ENCODE measurements at regions not wholly inside any gene's neighbourhood (a gene's known extent, or its start where the extent isn't known, plus 50 kb on each side); places are given as distances from the start of the nearest gene placed in this dataset.

- no peak overlapping the region for H3K4me3 ChIP-seq (ENCODE audit: low read depth, low read length)
- TF ChIP-seq CTCF (IDR thresholded peaks at IDR 0.05; ENCODE audit: low read depth, low read length) = no peak
Observed at GRCh38 chr1:219514728-219515127, 98.2 kb downstream of the ZC3H11B start.

DNA sequence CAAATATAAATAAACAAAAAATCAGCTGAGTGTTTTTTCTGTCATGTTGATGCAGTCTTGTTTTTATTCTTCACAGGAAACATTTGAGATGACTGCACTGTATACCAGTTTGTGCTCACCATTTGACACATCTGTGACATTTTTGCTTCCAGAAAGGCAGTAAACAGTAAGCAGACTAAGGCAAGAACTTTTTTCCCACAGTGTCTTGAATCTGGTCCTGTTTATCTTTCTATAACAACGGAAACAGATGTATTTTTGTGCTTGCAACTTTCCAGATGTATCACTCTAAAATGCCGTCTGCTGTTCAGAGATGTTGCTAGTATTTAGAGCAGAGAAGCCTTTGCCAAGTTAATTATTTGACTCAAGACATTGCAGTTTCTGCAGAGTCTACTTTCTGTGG lies 105.5 kb downstream of the ZC3H11B start:
- H3K4me3 ChIP-seq (ENCODE audit: low read depth, low read length) = no peak overlapping the region
- no peak for TF ChIP-seq CTCF (IDR thresholded peaks at IDR 0.05; ENCODE audit: low read depth, low read length)

- TF ChIP-seq CTCF (IDR thresholded peaks at IDR 0.05; ENCODE audit: low read depth, low read length) = no peak
- no peak overlapping the region for H3K4me3 ChIP-seq (ENCODE audit: low read depth, low read length)
Observed at GRCh38 chr1:219506936-219507335, 106.0 kb downstream of the ZC3H11B start.

GRCh38 chr1:219506473-219506899 lies 106.4 kb downstream of the ZC3H11B start:
- H3K4me3 ChIP-seq (ENCODE audit: low read depth, low read length) = no peak overlapping the region
- TF ChIP-seq CTCF (IDR thresholded peaks at IDR 0.05; ENCODE audit: low read depth, low read length) = no peak

DNA sequence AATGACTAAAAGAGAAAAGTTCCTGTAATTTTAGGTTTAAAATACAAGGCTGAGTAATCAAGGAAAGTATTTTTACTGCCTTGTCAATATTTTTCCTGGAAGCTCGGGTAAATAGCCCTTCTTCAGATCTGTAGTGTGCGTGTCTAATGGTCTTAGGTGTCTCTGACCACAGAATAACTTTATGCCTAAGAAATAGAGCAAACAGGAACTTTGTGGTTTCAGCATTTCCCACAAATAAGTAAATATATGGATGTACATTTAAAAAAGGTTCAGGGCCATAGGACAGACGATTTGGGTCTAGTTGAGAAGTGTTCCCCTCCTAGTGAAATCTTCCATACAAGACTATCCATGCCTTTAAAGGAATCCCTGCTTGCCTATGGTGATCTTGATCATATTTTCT lies 107.0 kb downstream of the ZC3H11B start:
- H3K4me3 ChIP-seq (ENCODE audit: low read depth, low read length) = no peak overlapping the region
- no peak for TF ChIP-seq CTCF (IDR thresholded peaks at IDR 0.05; ENCODE audit: low read depth, low read length)

DNA sequence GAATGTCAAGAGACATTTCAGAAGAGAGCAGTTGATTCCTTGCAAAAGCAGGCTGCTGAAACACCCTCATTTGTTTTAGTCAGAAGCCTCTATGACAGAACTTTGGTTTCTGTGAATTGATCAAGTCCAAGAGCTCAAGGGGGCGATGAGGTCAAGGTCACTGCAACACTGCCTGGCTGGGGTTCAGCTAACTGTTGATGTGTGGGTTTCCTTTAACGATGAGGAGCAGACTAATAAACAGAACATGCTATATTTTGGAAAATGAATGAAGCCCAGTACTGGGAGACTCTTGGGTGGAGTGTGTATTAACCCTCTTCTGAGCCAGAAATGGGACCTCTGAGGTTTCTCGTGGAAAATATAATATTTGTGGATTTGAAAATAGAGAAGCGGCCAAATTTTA lies 109.3 kb downstream of the ZC3H11B start:
- H3K4me3 ChIP-seq (ENCODE audit: low read depth, low read length) = no peak overlapping the region
- TF ChIP-seq CTCF (IDR thresholded peaks at IDR 0.05; ENCODE audit: low read depth, low read length) = no peak

- TF ChIP-seq CTCF (IDR thresholded peaks at IDR 0.05; ENCODE audit: low read depth, low read length) = no peak
- H3K4me3 ChIP-seq (ENCODE audit: low read depth, low read length) = no peak overlapping the region
Observed at GRCh38 chr1:219500327-219500897, 112.5 kb downstream of the ZC3H11B start.

Measured in WI38 (cell line).